Stimulated activated CD8-positive, alpha-beta memory T cell treated with anti-CD3 and anti-CD28 coated beads, Interleukin-12 subunit alpha, Interleukin-12 subunit beta, amount 100 ng/mL, for 24 hours (primary cell): ENCODE measurements at regions not wholly inside any gene's neighbourhood (a gene's known extent, or its start where the extent isn't known, plus 50 kb on each side); places are given as distances from the start of the nearest gene placed in this dataset.

ENCODE experiments used
- DNase-seq: peaks from one replicate; pipeline ENCODE4 v3.0.0-alpha.2; 2020; ENCODE audit errors: extremely low read depth

DNA sequence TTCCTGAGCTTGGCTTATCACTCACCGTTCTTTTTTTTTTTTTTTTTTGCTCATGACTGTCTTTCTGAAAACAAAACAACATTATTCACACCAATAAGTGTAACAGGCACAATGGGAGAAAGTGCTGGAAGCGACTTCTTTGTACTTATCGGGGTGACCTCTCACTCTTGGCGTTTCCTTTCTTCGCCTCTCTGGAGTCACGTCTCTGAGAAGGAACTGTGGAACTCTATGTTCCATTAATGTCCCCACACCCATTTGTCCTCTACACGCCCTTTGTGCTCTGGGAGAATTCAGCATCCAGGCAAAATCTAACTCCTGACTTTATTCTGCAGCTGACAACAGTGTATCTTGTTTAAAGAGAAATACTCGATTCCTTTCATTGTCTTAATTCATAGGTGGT, 70.8 kb upstream of the FAM204A start:
- no peak for DNase-seq

DNA sequence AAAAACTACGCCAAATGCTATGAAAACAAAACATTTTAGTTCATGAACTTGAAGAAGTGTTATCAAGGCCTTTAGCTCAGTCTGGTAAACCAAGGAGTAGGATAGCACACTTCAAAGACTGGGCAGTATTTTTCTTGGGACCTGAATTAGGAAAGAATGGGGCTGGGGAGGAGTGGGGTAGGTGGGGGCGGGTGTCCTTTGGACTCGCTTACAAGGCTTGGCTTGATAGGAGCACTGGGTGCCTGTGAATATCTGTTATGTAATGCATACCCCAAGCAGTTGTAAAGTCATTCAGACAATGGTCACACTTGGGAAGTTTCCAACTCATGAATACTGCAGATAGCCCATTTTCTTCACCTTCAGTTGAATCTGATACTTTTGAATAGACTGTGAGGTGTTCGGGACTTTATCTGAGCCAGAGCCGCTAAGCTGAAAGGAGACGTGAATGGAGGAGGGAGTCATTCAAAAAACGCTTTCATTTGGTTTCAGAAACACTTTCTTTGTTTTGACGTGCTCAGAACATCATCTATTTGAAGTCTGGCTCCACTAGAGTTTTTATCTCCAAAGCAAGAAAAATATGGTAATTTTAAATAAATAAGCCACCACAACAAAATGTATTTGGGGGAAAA, 70.1 kb upstream of the FAM204A start:
- no peak for DNase-seq

DNA sequence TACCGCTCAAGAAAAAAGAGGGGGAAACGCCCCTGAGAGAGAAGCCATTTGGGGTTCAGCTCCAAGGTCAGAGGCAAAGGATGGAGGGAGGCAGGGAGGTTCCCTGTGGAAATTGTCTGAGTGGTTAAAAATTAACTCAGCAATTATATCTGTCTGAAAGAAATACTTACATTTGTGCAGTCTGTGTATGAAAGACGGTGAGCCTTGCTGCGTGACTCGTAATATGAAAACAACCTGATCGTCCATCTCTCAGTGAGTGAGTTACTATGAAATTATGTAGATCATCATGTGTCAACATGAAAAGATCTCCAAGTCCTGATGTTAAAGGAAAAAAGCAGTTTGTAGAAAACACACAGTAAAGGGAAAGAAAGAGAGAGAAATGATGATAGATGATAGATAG, 67.2 kb upstream of the FAM204A start:
- no peak for DNase-seq

DNA sequence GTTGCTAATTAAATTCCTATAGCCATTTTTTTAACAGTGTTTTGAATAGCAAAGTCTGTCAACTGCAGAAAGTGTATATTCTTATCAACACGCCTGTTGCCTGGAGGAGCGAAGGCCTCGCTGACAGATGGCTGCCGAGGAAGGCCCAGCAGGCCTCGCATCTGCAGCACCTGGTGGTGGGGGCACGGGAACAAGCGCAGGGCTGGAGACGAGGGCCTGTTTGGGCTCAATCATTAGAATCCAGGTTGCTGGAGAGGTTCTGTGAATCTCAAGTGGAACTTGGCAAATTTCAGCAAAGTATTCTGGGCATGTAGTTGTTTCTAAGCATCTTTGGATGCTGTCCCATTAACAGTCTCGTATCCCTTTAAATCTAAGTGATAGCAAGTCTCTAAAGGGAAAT, 66.1 kb upstream of the FAM204A start:
- no peak for DNase-seq

DNA sequence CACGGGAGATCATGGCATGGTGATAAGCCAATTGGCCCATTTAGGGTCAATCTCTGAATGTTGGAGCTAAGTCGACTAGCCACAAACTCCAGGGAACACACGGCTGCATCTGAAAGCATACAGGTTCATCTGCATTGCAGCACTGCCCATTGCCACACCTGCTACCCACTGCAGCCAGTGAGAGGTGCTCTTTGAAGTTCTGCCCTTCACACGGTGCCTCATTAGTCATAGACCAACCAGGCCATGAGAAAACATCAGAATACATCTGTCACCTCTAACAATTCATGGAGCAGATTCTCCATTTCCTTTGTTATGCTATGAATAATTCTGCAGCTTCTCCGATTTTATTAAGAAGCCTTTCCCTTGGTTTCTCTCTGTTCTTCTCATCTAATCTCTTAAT, 65.7 kb upstream of the FAM204A start:
- DNase-seq = no peak

DNA sequence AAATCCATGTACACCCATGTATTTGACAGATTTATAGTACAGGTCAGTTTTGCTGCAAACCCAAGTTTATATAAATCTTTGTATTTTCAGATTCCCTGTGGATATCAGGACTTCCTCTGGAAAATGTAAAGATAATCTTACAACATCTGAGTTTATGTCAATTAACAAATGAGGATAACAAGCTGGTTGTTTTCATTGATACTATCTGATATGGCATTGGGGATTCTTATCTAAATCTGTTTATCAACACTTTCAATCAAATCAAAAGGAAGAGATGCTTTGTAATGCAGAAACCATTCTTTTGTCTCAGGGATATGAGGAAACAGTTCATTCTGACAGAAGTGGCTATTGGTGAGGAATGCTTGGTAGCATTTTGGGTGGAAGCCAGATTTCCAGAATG, 64.9 kb upstream of the FAM204A start:
- DNase-seq = no peak

DNA sequence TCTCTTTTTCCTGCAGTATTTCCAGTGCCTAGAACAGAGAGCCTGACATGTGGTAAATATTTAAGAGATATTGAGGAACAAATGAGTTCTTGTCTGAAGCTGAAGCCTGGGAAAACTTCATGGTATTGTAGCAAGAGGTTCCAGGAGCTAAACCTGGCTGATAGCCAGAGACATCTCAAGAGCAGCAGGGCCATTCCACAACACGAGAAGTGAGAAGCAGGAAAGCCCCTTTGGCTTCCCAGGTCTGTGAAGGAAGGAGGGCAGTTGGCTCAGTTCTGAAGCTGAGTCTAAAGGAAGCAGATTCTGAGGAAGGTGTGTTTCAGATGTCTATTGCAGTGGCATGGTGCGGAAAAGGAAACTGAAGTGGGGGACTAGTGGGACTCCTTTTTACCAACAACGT, 63.8 kb upstream of the FAM204A start:
- no peak for DNase-seq

DNA sequence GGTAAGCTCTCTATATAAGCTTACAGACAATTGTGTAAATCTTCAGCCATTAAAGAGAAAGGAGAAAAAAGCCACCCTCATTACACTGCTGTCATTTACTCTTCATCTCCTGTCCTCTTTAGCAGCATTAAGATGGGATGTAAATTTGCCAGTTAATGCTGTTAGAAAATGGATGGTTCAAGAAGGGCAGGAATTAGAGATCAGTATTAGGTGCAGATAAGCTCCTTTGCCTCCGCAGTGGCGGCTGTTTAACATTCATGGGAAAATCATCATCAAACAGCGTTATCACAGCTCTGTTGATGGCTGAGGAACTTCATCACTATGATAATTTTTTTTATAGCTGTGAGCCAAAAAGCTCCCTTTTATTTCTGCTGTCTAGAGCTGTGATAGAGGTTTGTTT, 61.8 kb upstream of the FAM204A start:
- no peak for DNase-seq

DNA sequence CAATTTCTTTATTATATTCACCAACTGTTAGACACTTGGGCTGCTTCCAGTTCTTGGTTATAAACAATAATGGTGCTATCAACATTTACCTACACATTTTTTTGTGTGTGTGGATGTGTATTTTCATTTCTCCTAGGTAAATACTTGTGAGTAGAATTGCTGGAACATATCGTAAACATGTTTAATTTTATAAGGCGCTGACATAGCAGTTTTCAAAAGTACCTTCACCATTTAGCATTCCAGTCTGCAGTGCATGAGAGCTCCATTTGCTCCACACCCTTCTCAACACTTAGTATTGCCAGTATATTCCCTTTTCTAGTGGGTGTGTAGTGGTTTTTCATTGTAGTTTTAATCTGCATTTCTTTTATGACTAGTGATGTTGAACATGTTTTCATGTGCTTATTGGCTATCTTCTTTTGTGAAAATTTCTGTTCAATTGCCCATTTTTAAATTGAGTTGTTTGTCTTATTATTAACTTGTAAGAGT, 59.6 kb upstream of the FAM204A start:
- DNase-seq = no peak

DNA sequence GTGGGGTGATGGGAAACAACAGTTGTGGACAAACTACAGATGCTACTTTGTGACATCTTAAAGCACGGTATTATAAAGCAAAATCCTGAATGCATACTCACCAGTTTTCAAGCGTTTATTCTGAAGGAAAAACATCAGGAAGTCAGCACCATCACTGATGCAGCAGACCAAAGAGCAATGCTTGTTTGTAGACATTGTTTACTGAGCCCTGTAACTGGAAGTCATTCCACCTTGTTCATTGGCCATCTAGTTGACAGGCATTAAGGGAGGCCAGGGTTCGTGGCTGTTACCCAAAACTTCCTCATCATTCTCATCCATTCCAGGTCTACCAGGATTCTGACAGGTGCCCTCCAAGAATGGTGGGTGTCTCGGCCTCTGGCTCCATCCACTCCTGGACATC, 55.3 kb upstream of the FAM204A start:
- DNase-seq = no peak

DNA sequence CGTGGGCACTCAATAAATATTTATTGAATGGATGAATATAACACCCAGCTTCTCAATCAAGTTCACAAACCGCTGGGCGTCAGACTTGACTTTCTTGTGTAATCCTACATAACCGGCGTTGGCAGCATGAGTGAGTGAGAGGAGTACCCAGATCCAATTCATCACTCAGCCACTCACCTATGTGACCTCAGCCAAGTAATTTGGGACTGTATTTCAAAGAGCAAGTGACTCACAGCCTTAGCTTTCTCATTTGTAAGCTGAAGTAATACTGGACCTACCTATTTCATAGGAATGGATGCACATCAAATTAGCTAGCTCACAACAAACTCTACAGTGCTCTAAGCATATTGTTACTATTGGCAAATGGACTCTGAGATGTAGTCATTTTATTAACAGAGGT, 53.8 kb upstream of the FAM204A start:
- no peak for DNase-seq

DNA sequence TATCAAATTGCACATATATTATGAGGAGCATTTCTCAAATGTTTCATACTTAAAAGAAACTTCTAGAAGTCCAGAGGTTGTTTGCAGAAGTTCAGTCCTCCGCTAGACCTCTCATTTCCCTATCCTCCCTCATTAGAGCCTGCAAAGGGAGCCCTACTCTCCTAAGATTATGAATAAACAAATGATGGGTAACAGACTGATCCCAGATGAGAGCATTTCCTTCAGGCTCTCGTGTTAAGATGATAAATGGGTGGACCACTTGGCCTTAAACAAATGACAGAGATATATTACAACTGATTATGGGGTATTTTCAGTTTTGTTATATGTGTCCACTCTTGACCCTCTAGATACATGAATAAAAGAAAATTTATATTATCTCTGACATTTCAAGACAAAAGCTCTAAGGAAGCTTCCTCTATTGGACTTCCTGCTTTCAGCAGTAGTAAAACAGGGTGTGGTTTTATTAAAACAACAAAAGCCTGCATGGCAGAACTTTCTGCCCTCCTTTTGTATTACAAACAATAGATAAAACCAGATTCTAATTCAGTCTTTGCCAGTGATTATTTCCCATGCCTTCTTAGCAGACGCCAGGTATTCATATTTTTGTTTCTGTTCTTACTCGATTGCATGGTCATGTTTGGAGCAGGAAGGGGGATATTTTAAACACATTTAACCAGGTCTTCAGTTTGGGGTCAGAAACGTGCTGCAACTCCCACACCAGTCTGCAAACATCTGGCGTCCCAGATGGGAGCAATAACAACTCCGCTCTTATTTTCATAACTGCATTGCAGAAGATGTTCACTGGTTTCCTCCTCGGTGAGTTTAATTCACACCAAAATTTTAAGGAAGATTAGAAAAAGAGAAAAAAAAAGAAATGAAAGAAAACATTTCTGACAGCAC, 52.4 kb upstream of the FAM204A start:
- no peak for DNase-seq

DNA sequence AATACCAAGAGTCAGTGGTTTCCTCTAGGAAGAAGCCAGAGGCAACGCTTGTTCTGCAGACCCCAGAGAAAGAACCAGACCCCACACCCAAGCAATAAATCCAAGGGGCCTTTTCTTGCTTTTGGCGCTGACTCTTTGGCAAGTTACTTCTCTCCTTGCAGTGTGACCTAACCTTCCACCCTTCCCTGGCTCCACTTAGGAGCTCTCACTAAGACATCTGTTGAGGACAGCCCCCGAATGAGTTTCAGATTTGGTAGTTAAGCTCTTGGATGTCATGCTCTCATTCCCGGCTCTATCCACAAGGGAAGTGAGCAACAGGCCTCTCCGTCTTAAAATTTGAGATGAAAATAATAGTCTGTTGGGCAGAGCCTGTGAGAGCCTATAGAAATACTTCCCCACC, 50.6 kb upstream of the FAM204A start:
- DNase-seq = no peak
